HepG2 (cell line): ENCODE measurements at regions not wholly inside any gene's neighbourhood (a gene's known extent, or its start where the extent isn't known, plus 50 kb on each side); places are given as distances from the start of the nearest gene placed in this dataset.

Experiments used
- ATRX ChIP-seq: sonication (generic); formaldehyde crosslinking; IDR thresholded peaks from 2 replicates; pipeline ENCODE4 v1.4.0; 2020; ENCODE audit warnings: missing genetic modification reagents, borderline replicate concordance
- CTCF ChIP-seq: sonication (generic); formaldehyde crosslinking; IDR thresholded peaks from 2 replicates; pipeline ENCODE4 v1.5.0; 2020; ENCODE audit warnings: mild to moderate bottlenecking, missing genetic modification reagents, moderate library complexity
- JUND ChIP-seq: sonication (generic); formaldehyde crosslinking; IDR thresholded peaks from 2 replicates; pipeline ENCODE4 v1.8.0; 2022; ENCODE audit warnings: mild to moderate bottlenecking, missing genetic modification reagents
- MAFF ChIP-seq: IDR thresholded peaks from 2 replicates; pipeline ENCODE4 v1.6.1; 2011; ENCODE audit warnings: low read depth, low read length, improper control_type of control experiment
- MTA1 ChIP-seq: sonication (generic); formaldehyde crosslinking; IDR thresholded peaks from 2 replicates; pipeline ENCODE4 v1.4.0; 2020; ENCODE audit warnings: missing genetic modification reagents, mild to moderate bottlenecking, borderline replicate concordance
- PBX3 ChIP-seq: sonication (generic); formaldehyde crosslinking; IDR thresholded peaks from 2 replicates; pipeline ENCODE4 v1.8.1; 2023; ENCODE audit warnings: missing genetic modification reagents, inconsistent platforms, borderline replicate concordance
- STAT5B ChIP-seq: sonication (generic); formaldehyde crosslinking; IDR thresholded peaks from 2 replicates; pipeline ENCODE4 v1.4.0; 2020; ENCODE audit warnings: missing genetic modification reagents
- ZMYM3 ChIP-seq: sonication (generic); formaldehyde crosslinking; IDR thresholded peaks from 2 replicates; pipeline ENCODE4 v1.5.1; 2020; ENCODE audit warnings: mild to moderate bottlenecking, missing genetic modification reagents
- ZNF205 ChIP-seq: IDR thresholded peaks from 2 replicates; pipeline ENCODE4 v1.6.1; 2018; ENCODE audit warnings: missing biosample characterization, missing genetic modification reagents
- ZNF232 ChIP-seq: sonication (generic); formaldehyde crosslinking; IDR thresholded peaks from 2 replicates; pipeline ENCODE4 v1.4.0; 2020; ENCODE audit warnings: missing genetic modification reagents, borderline replicate concordance
- ZNF3 ChIP-seq: IDR thresholded peaks from 2 replicates; pipeline ENCODE4 v1.7.0; 2017; ENCODE audit warnings: inconsistent platforms
- ZNF639 ChIP-seq: conservative IDR thresholded peaks from 2 replicates; pipeline ENCODE4 v1.6.1; 2018; ENCODE audit warnings: missing genetic modification reagents
- ZSCAN5A ChIP-seq: sonication (generic); formaldehyde crosslinking; IDR thresholded peaks from 2 replicates; pipeline ENCODE4 v1.8.0; 2022; ENCODE audit warnings: mild to moderate bottlenecking, missing genetic modification reagents, borderline replicate concordance

- TF ChIP-seq JUND (CRISPR knock-in tag) (no peak), ATRX (no peak), ZNF3 (no peak), ZNF232 (CRISPR knock-in tag) (no peak), ZMYM3 (no peak), ZSCAN5A (no peak), CTCF (no peak), MTA1 (no peak), MAFF (no peak), ZNF205 (CRISPR knock-in tag) (no peak), PBX3 (CRISPR knock-in tag) (no peak), STAT5B (CRISPR knock-in tag) (no peak), ZNF639 (CRISPR knock-in tag) (no peak)
These were observed 317.0 kb downstream of the NSG2 start for GRCh38 chr5:174362514-174362913.
